Neural progenitor cell (in vitro differentiated cells): ENCODE measurements at regions not wholly inside any gene's neighbourhood (a gene's known extent, or its start where the extent isn't known, plus 50 kb on each side); places are given as distances from the start of the nearest gene placed in this dataset.
A peak's percentile ranks its signal among the peaks of the same experiment; 100 is the strongest.

Experiments used
- EZH2phosphoT487 ChIP-seq: fragments of 200-600 bp; sonication (generic); IDR thresholded peaks from 2 replicates; pipeline ENCODE4 v1.6.1; 2017; ENCODE audit warnings: antibody characterized with exemption
- TF ChIP-seq, protein P1 (sequence below): fragments of 200-600 bp; sonication (generic); IDR thresholded peaks from 2 replicates; pipeline ENCODE4 v1.5.1; 2017; ENCODE audit warnings: antibody characterized with exemption, mild to moderate bottlenecking

DNA sequence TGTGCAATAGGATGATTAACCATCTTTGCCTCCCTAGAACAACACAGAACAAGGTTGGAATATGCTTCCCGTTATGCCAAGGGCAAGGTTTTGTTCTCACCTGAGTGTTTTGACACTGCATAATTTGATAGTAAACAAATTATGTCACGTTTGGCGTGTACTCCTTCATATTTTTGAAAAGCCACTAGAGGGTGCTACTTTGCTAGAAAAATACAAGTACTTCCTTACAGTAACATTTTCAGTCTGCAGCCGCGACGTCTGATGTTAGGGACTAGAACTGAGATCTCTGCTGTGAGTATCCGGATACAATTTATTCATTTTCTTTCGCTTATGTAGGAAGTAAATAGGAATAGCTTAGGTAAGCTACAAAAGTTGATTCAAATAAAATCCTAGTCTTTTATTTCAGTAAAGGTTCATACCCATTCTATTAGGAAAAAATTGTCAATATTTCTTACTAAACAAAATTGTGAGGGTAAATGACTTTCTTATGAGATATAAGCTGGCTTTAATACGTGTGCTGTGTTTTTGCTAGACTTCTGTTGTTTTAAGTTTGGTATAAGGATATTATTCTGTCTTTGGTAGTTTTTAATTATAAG lies 181.1 kb upstream of the WDFY3 start:
- TF ChIP-seq, protein P1, sequence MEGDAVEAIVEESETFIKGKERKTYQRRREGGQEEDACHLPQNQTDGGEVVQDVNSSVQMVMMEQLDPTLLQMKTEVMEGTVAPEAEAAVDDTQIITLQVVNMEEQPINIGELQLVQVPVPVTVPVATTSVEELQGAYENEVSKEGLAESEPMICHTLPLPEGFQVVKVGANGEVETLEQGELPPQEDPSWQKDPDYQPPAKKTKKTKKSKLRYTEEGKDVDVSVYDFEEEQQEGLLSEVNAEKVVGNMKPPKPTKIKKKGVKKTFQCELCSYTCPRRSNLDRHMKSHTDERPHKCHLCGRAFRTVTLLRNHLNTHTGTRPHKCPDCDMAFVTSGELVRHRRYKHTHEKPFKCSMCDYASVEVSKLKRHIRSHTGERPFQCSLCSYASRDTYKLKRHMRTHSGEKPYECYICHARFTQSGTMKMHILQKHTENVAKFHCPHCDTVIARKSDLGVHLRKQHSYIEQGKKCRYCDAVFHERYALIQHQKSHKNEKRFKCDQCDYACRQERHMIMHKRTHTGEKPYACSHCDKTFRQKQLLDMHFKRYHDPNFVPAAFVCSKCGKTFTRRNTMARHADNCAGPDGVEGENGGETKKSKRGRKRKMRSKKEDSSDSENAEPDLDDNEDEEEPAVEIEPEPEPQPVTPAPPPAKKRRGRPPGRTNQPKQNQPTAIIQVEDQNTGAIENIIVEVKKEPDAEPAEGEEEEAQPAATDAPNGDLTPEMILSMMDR: peak; percentile 75
- no peak for TF ChIP-seq EZH2phosphoT487
